Neural progenitor cell (in vitro differentiated cells): ENCODE measurements at regions not wholly inside any gene's neighbourhood (a gene's known extent, or its start where the extent isn't known, plus 50 kb on each side); places are given as distances from the start of the nearest gene placed in this dataset.

Experiments
- DNase-seq: peaks from one replicate; pipeline ENCODE4 v3.0.0-alpha.2; 2016; ENCODE audit warnings: low spot score
- H2AFZ ChIP-seq: fragments of 200-600 bp; sonication (generic); replicated peaks from 2 replicates; pipeline ENCODE4 v1.6.1; 2016; ENCODE audit warnings: antibody characterized with exemption
- H3F3A ChIP-seq: fragments of 200-600 bp; sonication (generic); 2 replicates; pipeline ENCODE4 v1.6.1; 2016; ENCODE audit warnings: antibody characterized with exemption, low read depth
- H3K27ac ChIP-seq: fragments of 200-600 bp; sonication (generic); 2 replicates; pipeline ENCODE4 v1.5.1; 2016; ENCODE audit warnings: mild to moderate bottlenecking
- H3K27me3 ChIP-seq: fragments of 200-600 bp; sonication (generic); 2 replicates; pipeline ENCODE4 v1.6.1; 2016; ENCODE audit warnings: mild to moderate bottlenecking, moderate library complexity
- H3K36me3 ChIP-seq: fragments of 200-600 bp; sonication (generic); 2 replicates; pipeline ENCODE4 v1.5.1; 2016
- H3K4me1 ChIP-seq: fragments of 200-600 bp; sonication (generic); 2 replicates; pipeline ENCODE4 v1.6.1; 2016; ENCODE audit warnings: mixed run types
- H3K4me2 ChIP-seq: fragments of 200-600 bp; sonication (generic); 2 replicates; pipeline ENCODE4 v1.6.1; 2016
- H3K4me3 ChIP-seq: fragments of 200-600 bp; sonication (generic); 2 replicates; pipeline ENCODE4 v1.5.1; 2016
- H3K79me2 ChIP-seq: fragments of 200-600 bp; sonication (generic); 2 replicates; pipeline ENCODE4 v1.6.1; 2016; ENCODE audit warnings: low read depth
- H3K9ac ChIP-seq: fragments of 200-600 bp; sonication (generic); 2 replicates; pipeline ENCODE4 v1.6.1; 2016
- H3K9me3 ChIP-seq: fragments of 200-600 bp; sonication (generic); 2 replicates; pipeline ENCODE4 v1.5.1; 2016; ENCODE audit warnings: low read depth
- H4K20me1 ChIP-seq: fragments of 200-600 bp; sonication (generic); 2 replicates; pipeline ENCODE4 v1.6.1; 2016; ENCODE audit warnings: low read depth
- H3K27ac Mint-ChIP-seq: 3 replicates; pipeline ENCODE4 v1.8.0; 2021; ENCODE audit warnings: mixed read lengths
- H3K27me3 Mint-ChIP-seq: 2 replicates; pipeline ENCODE4 v1.8.0; 2022; ENCODE audit warnings: low read depth, mild to moderate bottlenecking, inconsistent platforms, moderate library complexity, mixed read lengths; ENCODE audit not compliant: insufficient read depth
- H3K36me3 Mint-ChIP-seq: 3 replicates; pipeline ENCODE4 v1.8.0; 2021; ENCODE audit warnings: mixed read lengths
- H3K4me1 Mint-ChIP-seq: 3 replicates; pipeline ENCODE4 v1.8.0; 2021; ENCODE audit warnings: mixed read lengths
- H3K4me3 Mint-ChIP-seq: 3 replicates; pipeline ENCODE4 v1.8.0; 2021; ENCODE audit warnings: mild to moderate bottlenecking, moderate library complexity, mixed read lengths
- H3K9me3 Mint-ChIP-seq: 3 replicates; pipeline ENCODE4 v1.8.0; 2020; ENCODE audit warnings: mixed read lengths
- EZH2 ChIP-seq: fragments of 200-600 bp; sonication (generic); IDR thresholded peaks from 2 replicates; pipeline ENCODE4 v1.6.1; 2017; ENCODE audit warnings: antibody characterized with exemption, mild to moderate bottlenecking, moderate library complexity
- EZH2phosphoT487 ChIP-seq: fragments of 200-600 bp; sonication (generic); IDR thresholded peaks from 2 replicates; pipeline ENCODE4 v1.6.1; 2017; ENCODE audit warnings: antibody characterized with exemption
- TF ChIP-seq, protein P1 (sequence below): fragments of 200-600 bp; sonication (generic); IDR thresholded peaks from 2 replicates; pipeline ENCODE4 v1.5.1; 2017; ENCODE audit warnings: antibody characterized with exemption, mild to moderate bottlenecking

DNA sequence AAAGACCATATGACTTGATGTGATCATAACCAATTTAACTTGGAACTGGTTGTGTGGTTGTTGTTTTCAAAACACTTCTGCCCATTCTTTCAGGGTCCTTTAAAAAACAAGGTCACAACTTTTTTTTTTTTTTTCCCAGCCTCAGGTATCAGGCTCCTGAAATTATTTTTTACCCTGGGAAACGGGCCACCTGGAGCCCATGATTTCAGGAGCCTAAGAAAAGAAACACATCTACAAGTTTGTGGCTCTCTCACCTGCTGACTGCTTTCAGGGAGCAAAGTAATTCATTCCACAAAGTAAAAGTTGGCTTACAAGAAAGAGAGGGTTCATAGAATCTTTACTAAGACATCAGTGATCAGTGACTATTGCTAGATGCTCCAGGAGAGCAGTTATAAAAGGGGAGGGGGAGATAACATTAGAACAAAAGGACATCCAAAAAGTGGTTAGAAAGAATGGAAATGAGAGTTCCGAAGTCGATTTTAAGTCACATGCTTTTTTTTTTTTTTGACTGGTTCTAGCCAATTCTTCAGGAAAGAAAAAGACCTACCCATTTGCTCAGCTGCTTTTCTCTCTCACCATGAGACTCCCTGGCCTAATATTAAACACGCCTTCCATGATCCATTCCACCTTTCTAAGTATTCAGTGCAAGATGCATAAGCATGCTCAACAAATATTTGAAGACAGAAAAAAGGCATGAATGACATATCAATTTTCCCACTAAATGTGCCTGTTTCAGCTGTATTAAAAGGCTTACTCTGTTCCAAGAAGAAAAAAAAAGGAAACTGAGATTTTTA lies 267.3 kb downstream of the LRATD1 start:
- H3K4me1 Mint-ChIP-seq = peaks cover 2% of the 10 kb centered on the region
- no peak overlapping the region for H3K27ac ChIP-seq
- no peak overlapping the region for H3K9ac ChIP-seq
- H3K36me3 ChIP-seq = no peaks in the 10 kb centered on the region
- DNase-seq = no peak
- peaks cover 3% of the 10 kb centered on the region for H3K9me3 Mint-ChIP-seq
- no peak overlapping the region for H3K4me3 Mint-ChIP-seq
- no peaks in the 10 kb centered on the region for H3K79me2 ChIP-seq
- H3K4me3 ChIP-seq = no peak overlapping the region
- no peaks in the 10 kb centered on the region for H3F3A ChIP-seq
- TF ChIP-seq EZH2 (no peak), EZH2phosphoT487 (no peak)
- TF ChIP-seq, protein P1, sequence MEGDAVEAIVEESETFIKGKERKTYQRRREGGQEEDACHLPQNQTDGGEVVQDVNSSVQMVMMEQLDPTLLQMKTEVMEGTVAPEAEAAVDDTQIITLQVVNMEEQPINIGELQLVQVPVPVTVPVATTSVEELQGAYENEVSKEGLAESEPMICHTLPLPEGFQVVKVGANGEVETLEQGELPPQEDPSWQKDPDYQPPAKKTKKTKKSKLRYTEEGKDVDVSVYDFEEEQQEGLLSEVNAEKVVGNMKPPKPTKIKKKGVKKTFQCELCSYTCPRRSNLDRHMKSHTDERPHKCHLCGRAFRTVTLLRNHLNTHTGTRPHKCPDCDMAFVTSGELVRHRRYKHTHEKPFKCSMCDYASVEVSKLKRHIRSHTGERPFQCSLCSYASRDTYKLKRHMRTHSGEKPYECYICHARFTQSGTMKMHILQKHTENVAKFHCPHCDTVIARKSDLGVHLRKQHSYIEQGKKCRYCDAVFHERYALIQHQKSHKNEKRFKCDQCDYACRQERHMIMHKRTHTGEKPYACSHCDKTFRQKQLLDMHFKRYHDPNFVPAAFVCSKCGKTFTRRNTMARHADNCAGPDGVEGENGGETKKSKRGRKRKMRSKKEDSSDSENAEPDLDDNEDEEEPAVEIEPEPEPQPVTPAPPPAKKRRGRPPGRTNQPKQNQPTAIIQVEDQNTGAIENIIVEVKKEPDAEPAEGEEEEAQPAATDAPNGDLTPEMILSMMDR = no peak
- no peaks in the 10 kb centered on the region for H3K9me3 ChIP-seq
- no peak overlapping the region for H2AFZ ChIP-seq
- H3K27me3 ChIP-seq = no peaks in the 10 kb centered on the region
- peaks cover 2% of the 10 kb centered on the region for H3K36me3 Mint-ChIP-seq
- peaks cover 4% of the 10 kb centered on the region for H3K27me3 Mint-ChIP-seq
- no peaks in the 10 kb centered on the region for H3K4me1 ChIP-seq
- H4K20me1 ChIP-seq = no peaks in the 10 kb centered on the region
- no peak overlapping the region for H3K27ac Mint-ChIP-seq
- no peak overlapping the region for H3K4me2 ChIP-seq

DNA sequence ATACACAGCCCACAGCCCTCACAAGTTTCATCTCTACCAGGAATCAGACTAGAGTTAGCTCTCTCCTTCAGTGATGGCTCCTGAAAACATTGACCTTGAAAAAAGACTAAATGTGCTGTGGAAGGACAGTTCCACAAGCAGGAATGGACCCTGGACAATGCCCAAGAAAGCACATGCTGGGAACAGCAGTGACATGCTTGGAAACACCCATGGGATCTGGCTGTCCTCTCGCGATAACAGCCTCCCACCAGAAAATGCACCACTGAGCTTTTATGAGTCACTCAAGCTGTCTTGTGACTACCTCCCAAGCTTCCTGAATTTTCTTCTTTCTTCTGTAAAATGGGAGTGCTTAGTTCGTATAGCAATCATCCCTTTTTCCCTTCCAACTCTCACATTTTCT lies 269.2 kb downstream of the LRATD1 start:
- no peaks in the 10 kb centered on the region for H3F3A ChIP-seq
- H2AFZ ChIP-seq = no peak overlapping the region
- no peaks in the 10 kb centered on the region for H4K20me1 ChIP-seq
- no peaks in the 10 kb centered on the region for H3K36me3 ChIP-seq
- no peak overlapping the region for H3K4me2 ChIP-seq
- H3K27me3 Mint-ChIP-seq = peaks cover 4% of the 10 kb centered on the region
- H3K27ac Mint-ChIP-seq = no peak overlapping the region
- H3K4me1 Mint-ChIP-seq = peaks cover 10% of the 10 kb centered on the region
- TF ChIP-seq EZH2phosphoT487 (no peak), EZH2 (no peak)
- TF ChIP-seq, protein P1 = no peak
- peaks cover 3% of the 10 kb centered on the region for H3K9me3 Mint-ChIP-seq
- DNase-seq = no peak
- H3K4me3 Mint-ChIP-seq = no peak overlapping the region
- H3K9me3 ChIP-seq = no peaks in the 10 kb centered on the region
- H3K79me2 ChIP-seq = no peaks in the 10 kb centered on the region
- H3K9ac ChIP-seq = no peak overlapping the region
- no peak overlapping the region for H3K27ac ChIP-seq
- peaks cover 2% of the 10 kb centered on the region for H3K36me3 Mint-ChIP-seq
- no peak overlapping the region for H3K4me3 ChIP-seq
- H3K4me1 ChIP-seq = peaks cover 11% of the 10 kb centered on the region
- no peaks in the 10 kb centered on the region for H3K27me3 ChIP-seq

DNA sequence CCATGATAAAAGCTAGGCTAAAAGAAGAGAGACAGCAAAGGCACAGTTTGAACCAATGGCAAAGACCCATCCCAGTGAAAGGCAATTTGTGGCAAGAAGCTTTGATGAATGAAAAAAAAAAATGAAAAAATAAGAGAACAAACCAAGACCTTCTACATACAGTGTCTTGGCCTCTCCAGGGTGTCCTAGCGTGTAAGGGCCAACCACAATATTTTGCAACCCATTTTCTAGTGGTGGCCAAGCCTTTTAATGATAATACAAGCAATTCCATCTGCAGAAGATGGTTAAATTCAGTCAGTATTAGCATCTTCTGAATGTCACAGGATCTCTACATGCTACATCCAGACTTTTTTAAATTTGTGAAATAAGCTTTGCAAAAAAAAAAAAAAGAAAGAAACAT lies 270.4 kb downstream of the LRATD1 start:
- Mint-ChIP-seq H3K36me3 (peaks cover 2% of the 10 kb centered on the region), H3K27me3 (peaks cover 4% of the 10 kb centered on the region)
- no peaks in the 10 kb centered on the region for H3F3A ChIP-seq

More for the DNA sequence above, 270.4 kb downstream of the LRATD1 start:
- no peak overlapping the region for H2AFZ ChIP-seq
- Mint-ChIP-seq H3K9me3 (peaks cover 3% of the 10 kb centered on the region), H3K4me1 (peaks cover 10% of the 10 kb centered on the region), H3K4me3 (no peak overlapping the region), H3K27ac (no peak overlapping the region)
- H3K27ac ChIP-seq = no peak overlapping the region
- H3K4me2 ChIP-seq = no peak overlapping the region
- no peak overlapping the region for H3K9ac ChIP-seq
- H3K36me3 ChIP-seq = no peaks in the 10 kb centered on the region
- TF ChIP-seq EZH2 = no peak
- TF ChIP-seq, protein P1 = no peak
- no peak for TF ChIP-seq EZH2phosphoT487
- no peaks in the 10 kb centered on the region for H4K20me1 ChIP-seq
- no peaks in the 10 kb centered on the region for H3K79me2 ChIP-seq
- no peak for DNase-seq
- no peak overlapping the region for H3K4me3 ChIP-seq
- H3K4me1 ChIP-seq = peaks cover 11% of the 10 kb centered on the region
- no peaks in the 10 kb centered on the region for H3K9me3 ChIP-seq
- no peaks in the 10 kb centered on the region for H3K27me3 ChIP-seq
